Right lobe of liver (tissue), 6 donors: ENCODE measurements at regions not wholly inside any gene's neighbourhood (a gene's known extent, or its start where the extent isn't known, plus 50 kb on each side); places are given as distances from the start of the nearest gene placed in this dataset.
"Not testable (repeated sequence)": the region's sequence is repeated elsewhere in the genome, so short reads cannot be mapped to it uniquely, and the experiment has no call there.

ENCODE experiments used
- ATAC-seq, 4 donors: fragments of 200-7000 bp; cut with Tn5 transposase; one replicate each; pipeline ENCODE4 v1.9.1; 2020; ENCODE audit warnings: mild to moderate bottlenecking in 4 of 4, moderate library complexity in 4 of 4
- DNase-seq, 3 donors: peaks; one replicate each; pipeline ENCODE4 v3.0.0-alpha.2; 2020
- H3K27ac ChIP-seq, 3 donors: fragments of 200-600 bp; one replicate each; pipeline ENCODE4 v1.8.0; 2022
- H3K27me3 ChIP-seq, 2 donors: fragments of 200-600 bp; one replicate each; pipeline ENCODE4 v1.8.0; 2022
- H3K36me3 ChIP-seq, 4 donors: fragments of 200-600 bp; sonication (generic) in 1 of 4; one replicate each; pipeline versions ENCODE4 v1.5.1 to v1.8.0; 2017 to 2022; ENCODE audit warnings: control low read depth in 1 of 4
- H3K4me1 ChIP-seq, 4 donors: fragments of 200-600 bp; sonication (generic) in 1 of 4; one replicate each; pipeline versions ENCODE4 v1.5.1 to v1.8.0; 2017 to 2022; ENCODE audit warnings: control low read depth in 1 of 4
- H3K4me3 ChIP-seq, 3 donors: fragments of 200-600 bp; one replicate each; pipeline ENCODE4 v1.8.0; 2022
- H3K9me3 ChIP-seq, 4 donors: fragments of 200-600 bp; sonication (generic) in 1 of 4; one replicate each; pipeline versions ENCODE4 v1.5.1 to v1.8.0; 2017 to 2022; ENCODE audit warnings: control low read depth in 1 of 4
- WGBS: methylation state at CpG from one replicate; pipeline ENCODE4 v1.1.6; 2018; ENCODE audit warnings: low coverage, low lambda C conversion rate; ENCODE audit not compliant: insufficient coverage; ENCODE audit errors: missing lambda C conversion rate; 5-methylcytosine and 5-hydroxymethylcytosine counted together
- intact Hi-C, 2 donors: fragments of 100-400 bp; cut with DNase I; formaldehyde crosslinking; loops; one replicate each; pipeline versions ENCODE4 v1.11.2 to v1.14.1; 2022
- donor health status: DM: no; HTN: yes; CAD: no.
- donor health status: DM: no; HTN: no; CAD: no.
- donor health status: DM: no; HTN: no; CAD: no.
- donor health status: DM: no; HTN: yes; CAD: no.
- donor health status: DM: no; HTN: yes; CAD: no.

- intact Hi-C loops, H3K9me3 ChIP-seq, H3K27ac ChIP-seq, H3K27me3 ChIP-seq, ATAC-seq, H3K4me3 ChIP-seq, H3K4me1 ChIP-seq, DNase-seq, H3K36me3 ChIP-seq: not testable (repeated sequence)
- 67% methylated on average over 13 of the region's 36 CpGs for WGBS
Measured at GRCh38 chr16:88227722-88228482, 154.9 kb upstream of the ZNF469 start.

GRCh38 chr16:88228751-88229150 is 154.0 kb upstream of the ZNF469 start:
- intact Hi-C loops = not testable (repeated sequence)

GRCh38 chr16:88229710-88230109 is 153.0 kb upstream of the ZNF469 start:
- H3K4me3 ChIP-seq, H3K4me1 ChIP-seq, ATAC-seq, DNase-seq, H3K36me3 ChIP-seq, H3K27ac ChIP-seq, intact Hi-C loops, H3K9me3 ChIP-seq, H3K27me3 ChIP-seq: not testable (repeated sequence)
- 70% methylated on average over 2 of the region's 12 CpGs for WGBS

More at GRCh38 chr16:88228751-88229150, 154.0 kb upstream of the ZNF469 start:
- H3K27ac ChIP-seq, H3K4me3 ChIP-seq, ATAC-seq, H3K9me3 ChIP-seq, H3K27me3 ChIP-seq, DNase-seq, H3K4me1 ChIP-seq, H3K36me3 ChIP-seq: not testable (repeated sequence)
- 24% methylated on average over 3 of the region's 8 CpGs for WGBS

GRCh38 chr16:88230276-88230966 is 152.3 kb upstream of the ZNF469 start:
- DNase-seq, H3K27ac ChIP-seq, H3K4me3 ChIP-seq, H3K4me1 ChIP-seq, H3K9me3 ChIP-seq, intact Hi-C loops, H3K36me3 ChIP-seq, ATAC-seq, H3K27me3 ChIP-seq: not testable (repeated sequence)
- 71% methylated on average over 3 of the region's 24 CpGs for WGBS

GRCh38 chr16:88230967-88231615 is 151.7 kb upstream of the ZNF469 start:
- H3K27me3 ChIP-seq, H3K36me3 ChIP-seq, H3K27ac ChIP-seq, H3K4me1 ChIP-seq, DNase-seq, intact Hi-C loops, ATAC-seq, H3K9me3 ChIP-seq, H3K4me3 ChIP-seq: not testable (repeated sequence)
- 81% methylated on average over 3 of the region's 19 CpGs for WGBS

GRCh38 chr16:88231839-88232238 is 150.9 kb upstream of the ZNF469 start:
- H3K27ac ChIP-seq, ATAC-seq, DNase-seq, intact Hi-C loops, H3K9me3 ChIP-seq, H3K4me3 ChIP-seq, H3K4me1 ChIP-seq, H3K27me3 ChIP-seq, H3K36me3 ChIP-seq: not testable (repeated sequence)
- WGBS = 60% methylated on average over 1 of the region's 13 CpGs

GRCh38 chr16:88232401-88233258 is 150.1 kb upstream of the ZNF469 start:
- H3K36me3 ChIP-seq, H3K4me1 ChIP-seq, intact Hi-C loops, H3K27me3 ChIP-seq, H3K4me3 ChIP-seq, DNase-seq, H3K9me3 ChIP-seq: not testable (repeated sequence)
- ATAC-seq = peak; percentile 7 to 35 (median 27)
- peak overlapping the region in 1 of 3 donors; percentile 33 for H3K27ac ChIP-seq
- WGBS = 64% methylated on average over 8 of the region's 31 CpGs

GRCh38 chr16:88233621-88234420 is 148.9 kb upstream of the ZNF469 start:
- H3K4me3 ChIP-seq, H3K27me3 ChIP-seq, H3K4me1 ChIP-seq, intact Hi-C loops, H3K9me3 ChIP-seq, H3K36me3 ChIP-seq, DNase-seq: not testable (repeated sequence)
- peak in 3 of 4 donors; percentile 13 to 44 (median 16) for ATAC-seq
- 32% methylated on average over 3 of the region's 23 CpGs for WGBS
- H3K27ac ChIP-seq = peak overlapping the region; percentile 29 to 63 (median 44)

GRCh38 chr16:88234421-88235271 is 148.1 kb upstream of the ZNF469 start:
- intact Hi-C loops, H3K27me3 ChIP-seq, H3K36me3 ChIP-seq, H3K9me3 ChIP-seq, H3K4me3 ChIP-seq, H3K4me1 ChIP-seq: not testable (repeated sequence)
- 18% methylated on average over 10 of the region's 46 CpGs for WGBS
- peak in 1 of 3 donors; percentile 55 for DNase-seq
- peak overlapping the region; percentile 50 to 72 (median 51) for H3K27ac ChIP-seq
- ATAC-seq = peak; percentile 82 to 87 (median 86)
